H1 (cell line): ENCODE measurements at regions not wholly inside any gene's neighbourhood (a gene's known extent, or its start where the extent isn't known, plus 50 kb on each side); places are given as distances from the start of the nearest gene placed in this dataset.

Experiments
- CTCF ChIA-PET: fragments of 300-600 bp; sonication (Branson Sonifier 250); formaldehyde crosslinking; loops from one replicate; lab custom pipeline; 2021; ENCODE audit not compliant: partially characterized antibody; lab: Charles Lee
- POLR2A ChIA-PET: fragments of 300-600 bp; sonication (Branson Sonifier 250); formaldehyde crosslinking; loops from one replicate; lab custom pipeline; 2021; ENCODE audit warnings: inconsistent platforms; ENCODE audit not compliant: partially characterized antibody; lab: Charles Lee
- DNase-seq, 2 experiments: peaks; one replicate each; pipeline versions ENCODE4 v3.0.0 to v3.0.0-alpha.2; 2010 to 2022; ENCODE audit warnings: low spot score in 2 of 2, low read depth in 1 of 2, mixed read lengths in 1 of 2
- FAIRE-seq: peaks from 2 replicates; lab custom pipeline; 2011; peaks lifted over from hg19 to GRCh38; lab: Jason Lieb, UNC
- H2AFZ ChIP-seq: 2 replicates; pipeline ENCODE4 v1.8.1; 2012; ENCODE audit warnings: low read length, inconsistent platforms
- H2AK5ac ChIP-seq: 2 replicates; pipeline ENCODE4 v1.6.1; 2013; ENCODE audit warnings: low read depth, low read length
- H2BK120ac ChIP-seq: replicated peaks from 2 replicates; pipeline ENCODE3; 2013; ENCODE audit warnings: low read depth, low read length, inconsistent platforms
- H2BK12ac ChIP-seq: 2 replicates; pipeline ENCODE4 v1.6.1; 2013; ENCODE audit warnings: low read depth, low read length
- H2BK15ac ChIP-seq: 2 replicates; pipeline ENCODE4 v1.6.1; 2013; ENCODE audit warnings: low read length
- H2BK20ac ChIP-seq: 2 replicates; pipeline ENCODE4 v1.6.1; 2013; ENCODE audit warnings: low read length
- H2BK5ac ChIP-seq: 2 replicates; pipeline ENCODE4 v1.6.1; 2013; ENCODE audit warnings: low read depth, low read length
- H3K14ac ChIP-seq: 2 replicates; pipeline ENCODE4 v1.6.1; 2013; ENCODE audit warnings: inconsistent platforms; ENCODE audit not compliant: insufficient read length
- H3K18ac ChIP-seq: 2 replicates; pipeline ENCODE4 v1.6.1; 2013; ENCODE audit warnings: low read length; ENCODE audit errors: extremely low read depth
- H3K23ac ChIP-seq: 2 replicates; pipeline ENCODE4 v1.6.1; 2013; ENCODE audit warnings: inconsistent platforms; ENCODE audit not compliant: insufficient read length
- H3K23me2 ChIP-seq: 2 replicates; pipeline ENCODE4 v1.6.1; 2013; ENCODE audit warnings: low read depth, low read length
- H3K27ac ChIP-seq: 2 replicates; pipeline ENCODE4 v1.6.1; 2011; ENCODE audit warnings: low read depth, low read length, inconsistent platforms
- H3K27me3 ChIP-seq, 4 experiments: replicated peaks in 1 of 4; 1 replicate in 1 of 4; 2 replicates in 3 of 4; pipeline versions ENCODE4 v1.6.1 to v1.8.1; 2011 to 2013; ENCODE audit warnings: low read length in 3 of 4, mild to moderate bottlenecking in 3 of 4, inconsistent platforms in 2 of 4, mixed read lengths in 2 of 4, moderate library complexity in 1 of 4; ENCODE audit not compliant: control insufficient read depth in 3 of 4, insufficient read depth in 3 of 4; ENCODE audit errors: extremely low read depth in 1 of 4
- H3K36me3 ChIP-seq, 4 experiments: 2 replicates each; pipeline versions ENCODE4 v1.6.1 to v1.8.1; 2011 to 2013; ENCODE audit warnings: mild to moderate bottlenecking in 4 of 4, low read length in 3 of 4, moderate library complexity in 2 of 4, control low read depth in 1 of 4, inconsistent platforms in 1 of 4; ENCODE audit not compliant: insufficient read depth in 4 of 4, control insufficient read depth in 2 of 4
- H3K4ac ChIP-seq: replicated peaks from 2 replicates; pipeline ENCODE3; 2013; ENCODE audit warnings: low read length, low read depth, mixed read lengths, inconsistent platforms; ENCODE audit not compliant: insufficient read length
- H3K4me1 ChIP-seq, 4 experiments: replicated peaks in 1 of 4; 1 replicate in 1 of 4; 2 replicates in 3 of 4; pipeline versions ENCODE4 v1.6.1 to v1.8.1; 2011 to 2013; ENCODE audit warnings: low read length in 3 of 4, inconsistent platforms in 2 of 4, mixed read lengths in 1 of 4; ENCODE audit not compliant: insufficient read depth in 4 of 4, control insufficient read depth in 3 of 4
- H3K4me2 ChIP-seq, 2 experiments: 2 replicates each; pipeline versions ENCODE4 v1.6.1 to v1.8.1; 2011 to 2013; ENCODE audit warnings: low read depth in 2 of 2, low read length in 2 of 2, control low read depth in 1 of 2, inconsistent platforms in 1 of 2, mild to moderate bottlenecking in 1 of 2; ENCODE audit not compliant: insufficient read depth in 1 of 2
- H3K4me3 ChIP-seq, 4 experiments: fragments of 200-600, 300-600 bp in 1 of 4; sonication (generic), shearing (Covaris generic), sonication (Bioruptor Twin) in 1 of 4; 2 replicates each; pipeline versions ENCODE4 v1.5.1 to v1.8.1; 2011 to 2016; ENCODE audit warnings: low read length in 4 of 4, low read depth in 3 of 4, control low read depth in 2 of 4, inconsistent platforms in 2 of 4, mild to moderate bottlenecking in 2 of 4, mixed read lengths in 1 of 4, moderate library complexity in 1 of 4; ENCODE audit not compliant: insufficient read depth in 2 of 4; ENCODE audit errors: extremely low read depth in 1 of 4
- H3K56ac ChIP-seq: replicated peaks from 2 replicates; pipeline ENCODE3; 2013; ENCODE audit warnings: low read depth, mild to moderate bottlenecking, mixed read lengths, low read length, inconsistent platforms; ENCODE audit not compliant: insufficient read length
- H3K79me1 ChIP-seq: 2 replicates; pipeline ENCODE4 v1.6.1; 2013; ENCODE audit warnings: low read depth, low read length, control low read depth
- H3K79me2 ChIP-seq, 2 experiments: 2 replicates each; pipeline versions ENCODE4 v1.6.1 to v1.8.1; 2012 to 2013; ENCODE audit warnings: low read length in 2 of 2, mild to moderate bottlenecking in 2 of 2, inconsistent platforms in 1 of 2; ENCODE audit not compliant: insufficient read depth in 2 of 2, control insufficient read depth in 1 of 2
- H3K9ac ChIP-seq, 4 experiments: replicated peaks in 1 of 4; 1 replicate in 1 of 4; 2 replicates in 3 of 4; pipeline versions ENCODE4 v1.6.1 to v1.8.1; 2011 to 2013; ENCODE audit warnings: low read depth in 3 of 4, low read length in 3 of 4, control low read depth in 2 of 4, mild to moderate bottlenecking in 2 of 4, moderate library complexity in 2 of 4, inconsistent platforms in 1 of 4; ENCODE audit errors: extremely low read depth in 1 of 4
- H3K9me3 ChIP-seq, 2 experiments: 2 replicates each; pipeline versions ENCODE4 v1.6.1 to v1.8.1; 2012 to 2013; ENCODE audit warnings: mild to moderate bottlenecking in 2 of 2, moderate library complexity in 2 of 2, control low read depth in 1 of 2, inconsistent platforms in 1 of 2, low read depth in 1 of 2, low read length in 1 of 2, mixed read lengths in 1 of 2; ENCODE audit not compliant: insufficient read depth in 2 of 2
- H4K20me1 ChIP-seq, 2 experiments: replicated peaks in 1 of 2; 2 replicates each; pipeline versions ENCODE3 to v1.8.1; 2011 to 2013; ENCODE audit warnings: inconsistent platforms in 2 of 2, low read length in 2 of 2, mild to moderate bottlenecking in 1 of 2; ENCODE audit not compliant: insufficient read depth in 2 of 2, control insufficient read depth in 1 of 2
- H4K5ac ChIP-seq: 2 replicates; pipeline ENCODE4 v1.6.1; 2013; ENCODE audit warnings: low read length, low read depth, mixed read lengths, inconsistent platforms; ENCODE audit not compliant: insufficient read length
- H4K8ac ChIP-seq: 2 replicates; pipeline ENCODE4 v1.8.0; 2013; ENCODE audit warnings: mild to moderate bottlenecking, moderate library complexity, low read length, inconsistent platforms; ENCODE audit not compliant: insufficient read depth; ENCODE audit errors: extremely low read depth
- H4K91ac ChIP-seq: replicated peaks from 2 replicates; pipeline ENCODE3; 2013; ENCODE audit warnings: low read length, mixed read lengths, inconsistent platforms; ENCODE audit not compliant: insufficient read length
- BACH1 ChIP-seq: IDR thresholded peaks from 2 replicates; pipeline ENCODE4 v1.6.1; 2012; ENCODE audit warnings: low read length, improper control_type of control experiment
- BRCA1 ChIP-seq: IDR thresholded peaks from 2 replicates; pipeline ENCODE4 v1.6.1; 2012; ENCODE audit warnings: low read depth, low read length, improper control_type of control experiment
- CBX5 ChIP-seq: fragments of 300-800, 300-1000 bp; sonication (generic); IDR thresholded peaks from 2 replicates; pipeline ENCODE4 v1.7.1; 2016; ENCODE audit warnings: antibody characterized with exemption, low read length, low read depth
- CHD1 ChIP-seq: IDR thresholded peaks from 2 replicates; pipeline ENCODE4 v1.6.1; 2012; ENCODE audit warnings: low read depth, low read length, improper control_type of control experiment
- CTCF ChIP-seq, 3 experiments: IDR thresholded peaks; 1 replicate in 2 of 3; 2 replicates in 1 of 3; pipeline versions ENCODE4 v1.5.1 to v1.6.1; 2011; ENCODE audit warnings: low read length in 3 of 3, mild to moderate bottlenecking in 3 of 3, inconsistent platforms in 2 of 3, low read depth in 1 of 3, moderate library complexity in 1 of 3; ENCODE audit not compliant: insufficient read depth in 1 of 3; ENCODE audit errors: control extremely low read depth in 1 of 3
- EP300 ChIP-seq, 2 experiments: IDR thresholded peaks; 1 replicate in 1 of 2; 2 replicates in 1 of 2; pipeline ENCODE4 v1.6.1; 2011 to 2012; ENCODE audit warnings: low read depth in 2 of 2, low read length in 2 of 2, mild to moderate bottlenecking in 2 of 2, borderline replicate concordance in 1 of 2, inconsistent platforms in 1 of 2, moderate library complexity in 1 of 2
- GABPA ChIP-seq: IDR thresholded peaks from 2 replicates; pipeline ENCODE4 v1.6.1; 2011; ENCODE audit warnings: mild to moderate bottlenecking, low read length, moderate library complexity, borderline replicate concordance; ENCODE audit not compliant: insufficient read depth
- GTF2F1 ChIP-seq: IDR thresholded peaks from 2 replicates; pipeline ENCODE4 v1.6.1; 2012; ENCODE audit warnings: low read depth, low read length, improper control_type of control experiment, borderline replicate concordance
- JUND ChIP-seq: IDR thresholded peaks from 2 replicates; pipeline ENCODE4 v1.6.1; 2011; ENCODE audit warnings: mild to moderate bottlenecking, improper control_type of control experiment, low read length
- NANOG ChIP-seq: IDR thresholded peaks from 2 replicates; pipeline ENCODE4 v1.6.1; 2011; ENCODE audit warnings: low read length, low read depth, mild to moderate bottlenecking, inconsistent platforms; ENCODE audit not compliant: insufficient read depth, poor library complexity, severe bottlenecking
- PHF8 ChIP-seq: fragments of 200-600 bp; sonication (generic); conservative IDR thresholded peaks from 2 replicates; pipeline ENCODE4 v1.7.1; 2012; ENCODE audit warnings: low read depth, mild to moderate bottlenecking, inconsistent platforms, low read length, moderate library complexity
- TAF1 ChIP-seq: IDR thresholded peaks from 2 replicates; pipeline ENCODE4 v1.6.1; 2011; ENCODE audit warnings: mild to moderate bottlenecking, low read depth, low read length
- TBP ChIP-seq: IDR thresholded peaks from 2 replicates; pipeline ENCODE4 v1.6.1; 2011; ENCODE audit warnings: low read depth, low read length, improper control_type of control experiment
- TEAD4 ChIP-seq: IDR thresholded peaks from 2 replicates; pipeline ENCODE4 v1.6.1; 2012; ENCODE audit warnings: low read depth, low read length, inconsistent platforms, mixed read lengths

GRCh38 chr3:145623349-145623748 lies 537.6 kb downstream of the PLOD2 start:
- Histone ChIP-seq H3K4me3 (no peak overlapping the region), H2BK12ac (no peak overlapping the region), H4K5ac (no peak overlapping the region), H3K27me3 (no peaks in the 10 kb centered on the region), H3K79me1 (no peaks in the 10 kb centered on the region), H4K91ac (no peak overlapping the region), H3K23me2 (no peaks in the 10 kb centered on the region; the same call in 1 of the 2 replicates), H2BK5ac (no peak overlapping the region), H3K4me2 (no peak overlapping the region), H3K18ac (no peak overlapping the region), H4K20me1 (no peaks in the 10 kb centered on the region), H3K36me3 (no peaks in the 10 kb centered on the region), H3K9me3 (no peaks in the 10 kb centered on the region), H3K79me2 (no peaks in the 10 kb centered on the region), H2BK15ac (no peak overlapping the region), H3K4me1 (no peaks in the 10 kb centered on the region), H4K8ac (no peak overlapping the region), H3K27ac (no peak overlapping the region), H3K9ac (no peak overlapping the region), H2AK5ac (no peak overlapping the region), H2BK120ac (no peak overlapping the region), H3K56ac (no peak overlapping the region), H3K14ac (no peak overlapping the region), H2BK20ac (no peak overlapping the region), H3K4ac (no peak overlapping the region), H3K23ac (no peak overlapping the region), H2AFZ (no peak overlapping the region)
- no peak for DNase-seq
- no peak for FAIRE-seq
- ChIA-PET POLR2A (no interaction called here), CTCF (interaction anchor here (1.0 kb wide), 1 partner anchor 13 kb away, joined by 4 read pairs; no protein-coding TSS in a partner anchor)
- TF ChIP-seq EP300 (IDR thresholded peaks at IDR 0.05; ENCODE audit: borderline replicate concordance in 1 of 2, low read depth in 2 of 2, low read length in 2 of 2) (no peak), GTF2F1 (no peak), NANOG (no peak), GABPA (no peak), CHD1 (no peak), BRCA1 (no peak), TBP (no peak), BACH1 (no peak), TEAD4 (no peak), CTCF (IDR thresholded peaks at IDR 0.05; ENCODE audit: control extremely low read depth in 1 of 3, insufficient read depth in 1 of 3, low read depth in 1 of 3, low read length in 3 of 3) (no peak), PHF8 (no peak), JUND (no peak), TAF1 (no peak), CBX5 (no peak)
